ENCODE measurements at regions not wholly inside any gene's neighbourhood (a gene's known extent, or its start where the extent isn't known, plus 50 kb on each side); places are given as distances from the start of the nearest gene placed in this dataset.

GRCh38 chr20:60453388-60454246, 495.4 kb downstream of the CDH26 start:
- DNase-seq = no peak

- DNase-seq = no peak
Observed at GRCh38 chr20:60454491-60454890, 496.3 kb downstream of the CDH26 start.

- no peak for DNase-seq
Observed at GRCh38 chr20:60455272-60455671, 497.0 kb downstream of the CDH26 start.

- DNase-seq = no peak
Observed at GRCh38 chr20:60459212-60459611, 501.0 kb downstream of the CDH26 start.

- DNase-seq = no peak
Observed at GRCh38 chr20:60461993-60462392, 503.8 kb downstream of the CDH26 start.

- no peak for DNase-seq
Observed at GRCh38 chr20:60463798-60464197, 505.6 kb downstream of the CDH26 start.

GRCh38 chr20:60465439-60465838, 507.2 kb downstream of the CDH26 start:
- no peak for DNase-seq

- no peak for DNase-seq
Observed at GRCh38 chr20:60465993-60466686, 507.9 kb downstream of the CDH26 start.

GRCh38 chr20:60466687-60467022, 508.4 kb downstream of the CDH26 start:
- DNase-seq = no peak

- DNase-seq = no peak
Observed at GRCh38 chr20:60467078-60467477, 508.9 kb downstream of the CDH26 start.

GRCh38 chr20:60467771-60468170, 509.5 kb downstream of the CDH26 start:
- DNase-seq = no peak

GRCh38 chr20:60469829-60470228, 511.6 kb downstream of the CDH26 start:
- DNase-seq = no peak

- no peak for DNase-seq
Observed at GRCh38 chr20:60470366-60470765, 512.1 kb downstream of the CDH26 start.

GRCh38 chr20:60473211-60473610, 515.0 kb downstream of the CDH26 start:
- DNase-seq = no peak

GRCh38 chr20:60474385-60474910, 516.2 kb downstream of the CDH26 start:
- DNase-seq = no peak

GRCh38 chr20:60476045-60476444, 517.8 kb downstream of the CDH26 start:
- DNase-seq = no peak

- DNase-seq = no peak
Observed at GRCh38 chr20:60477958-60478357, 519.7 kb downstream of the CDH26 start.

- DNase-seq = no peak
Observed at GRCh38 chr20:60478533-60478932, 520.3 kb downstream of the CDH26 start.

- no peak for DNase-seq
Observed at GRCh38 chr20:60480950-60481742, 522.9 kb downstream of the CDH26 start.

GRCh38 chr20:60481743-60482133, 523.5 kb downstream of the CDH26 start:
- DNase-seq = no peak

- no peak for DNase-seq
Observed at GRCh38 chr20:60482221-60483008, 524.2 kb downstream of the CDH26 start.

GRCh38 chr20:60483371-60483770, 525.1 kb downstream of the CDH26 start:
- DNase-seq = no peak

- DNase-seq = no peak
Observed at GRCh38 chr20:60484316-60484715, 526.1 kb downstream of the CDH26 start.

All from NK-92 treated with Interleukin-12 subunit alpha and Interleukin-12 subunit beta, amount 100 ng/mL, for 24 hours (cell line).